Uterus (tissue), 2 donors: ENCODE measurements at regions not wholly inside any gene's neighbourhood (a gene's known extent, or its start where the extent isn't known, plus 50 kb on each side); places are given as distances from the start of the nearest gene placed in this dataset.

Experiments used
- POLR2A ChIP-seq, 2 donors: fragments of 450-650 bp; IDR thresholded peaks; one replicate each; pipeline ENCODE4 v1.6.1; 2016; ENCODE audit warnings: antibody characterized with exemption in 2 of 2, mild to moderate bottlenecking in 1 of 2, moderate library complexity in 1 of 2
- TF ChIP-seq, protein P1 (sequence below), 4 experiments: fragments of 200-600 bp in 2 of 4; fragments of 450-650 bp in 2 of 4; sonication (generic) in 2 of 4; IDR thresholded peaks; one replicate each; pipeline ENCODE4 v1.5.1; 2016 to 2019; ENCODE audit warnings: antibody characterized with exemption in 4 of 4, mild to moderate bottlenecking in 2 of 4, moderate library complexity in 1 of 4

- TF ChIP-seq, protein P1, sequence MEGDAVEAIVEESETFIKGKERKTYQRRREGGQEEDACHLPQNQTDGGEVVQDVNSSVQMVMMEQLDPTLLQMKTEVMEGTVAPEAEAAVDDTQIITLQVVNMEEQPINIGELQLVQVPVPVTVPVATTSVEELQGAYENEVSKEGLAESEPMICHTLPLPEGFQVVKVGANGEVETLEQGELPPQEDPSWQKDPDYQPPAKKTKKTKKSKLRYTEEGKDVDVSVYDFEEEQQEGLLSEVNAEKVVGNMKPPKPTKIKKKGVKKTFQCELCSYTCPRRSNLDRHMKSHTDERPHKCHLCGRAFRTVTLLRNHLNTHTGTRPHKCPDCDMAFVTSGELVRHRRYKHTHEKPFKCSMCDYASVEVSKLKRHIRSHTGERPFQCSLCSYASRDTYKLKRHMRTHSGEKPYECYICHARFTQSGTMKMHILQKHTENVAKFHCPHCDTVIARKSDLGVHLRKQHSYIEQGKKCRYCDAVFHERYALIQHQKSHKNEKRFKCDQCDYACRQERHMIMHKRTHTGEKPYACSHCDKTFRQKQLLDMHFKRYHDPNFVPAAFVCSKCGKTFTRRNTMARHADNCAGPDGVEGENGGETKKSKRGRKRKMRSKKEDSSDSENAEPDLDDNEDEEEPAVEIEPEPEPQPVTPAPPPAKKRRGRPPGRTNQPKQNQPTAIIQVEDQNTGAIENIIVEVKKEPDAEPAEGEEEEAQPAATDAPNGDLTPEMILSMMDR (IDR thresholded peaks at IDR 0.05): no peak
- TF ChIP-seq POLR2A (IDR thresholded peaks at IDR 0.05): no peak
These were observed 431.3 kb downstream of the SPATA31D1 start for GRCh38 chr9:82419696-82420486.
